ENCODE measurements at regions not wholly inside any gene's neighbourhood (a gene's known extent, or its start where the extent isn't known, plus 50 kb on each side); places are given as distances from the start of the nearest gene placed in this dataset.
A peak's percentile ranks its signal among the peaks of the same experiment; 100 is the strongest.
"Not testable (repeated sequence)": the region's sequence is repeated elsewhere in the genome, so short reads cannot be mapped to it uniquely, and the experiment has no call there.

DNA sequence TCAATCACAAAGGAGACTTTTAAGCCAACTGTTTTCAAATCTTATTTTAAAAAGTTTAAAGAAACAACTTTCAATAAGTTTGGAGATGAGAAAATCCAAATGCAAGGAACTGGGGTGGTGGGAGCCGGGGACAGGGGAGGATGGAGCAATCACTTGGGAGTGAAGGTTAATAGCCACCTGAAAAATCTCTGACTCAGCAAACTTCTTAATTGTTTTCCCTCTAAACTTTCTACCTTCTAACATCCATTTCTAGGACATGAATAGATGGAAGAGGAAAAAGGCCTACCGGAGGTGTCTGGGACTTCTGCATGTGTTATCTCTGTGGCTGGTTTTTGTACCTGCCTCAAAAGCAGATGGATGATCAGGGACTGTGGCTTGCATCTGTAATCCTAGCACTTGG lies 360.6 kb downstream of the OSTF1 start:
- intact Hi-C loops (cut with micrococcal nuclease) = no loop called here
- no peak for DNase-seq
- ATAC-seq = no peak

DNA sequence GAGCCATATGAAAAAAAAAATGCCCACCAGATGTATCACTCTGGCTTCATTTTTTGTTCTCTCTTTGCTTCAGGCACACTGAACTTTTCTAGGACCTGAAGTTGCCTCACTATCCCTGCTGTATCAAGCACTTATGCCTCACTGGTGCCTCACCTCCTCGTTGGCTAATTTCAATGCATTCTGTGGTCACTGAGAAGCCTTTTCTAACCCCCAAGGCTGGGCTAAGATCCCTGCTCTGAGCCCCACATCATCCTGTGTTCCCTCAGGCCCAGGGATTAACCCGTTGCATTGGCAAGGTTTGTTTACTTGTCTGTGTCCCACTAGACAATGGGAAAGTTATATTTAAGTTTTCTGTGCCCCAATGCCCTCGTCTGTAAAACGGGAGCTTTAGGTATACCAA lies 362.7 kb downstream of the OSTF1 start:
- DNase-seq (no peak), ATAC-seq (no peak)
- intact Hi-C loops (cut with micrococcal nuclease) = no loop called here

DNA sequence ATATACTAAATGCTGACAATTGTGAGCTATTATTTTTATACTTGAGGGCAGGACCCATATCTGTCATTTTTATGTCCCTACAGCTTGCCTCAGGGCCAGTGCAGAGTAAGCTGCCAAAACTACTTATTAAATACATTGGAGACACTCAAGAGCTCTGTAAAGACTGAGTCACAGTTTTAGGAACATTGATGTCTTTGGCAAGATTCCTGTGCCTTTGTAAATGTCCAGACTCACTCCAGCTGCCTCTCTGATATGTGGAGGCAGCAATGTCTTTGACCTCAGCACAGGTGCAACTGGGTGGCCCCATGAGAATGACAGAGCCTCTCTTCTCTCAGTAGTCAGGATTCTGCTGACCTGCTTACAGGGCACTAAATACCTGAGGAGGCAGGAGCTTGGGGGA lies 363.2 kb downstream of the OSTF1 start:
- intact Hi-C loops (cut with micrococcal nuclease) = no loop called here
- no peak for DNase-seq
- ATAC-seq = peak; percentile 74

DNA sequence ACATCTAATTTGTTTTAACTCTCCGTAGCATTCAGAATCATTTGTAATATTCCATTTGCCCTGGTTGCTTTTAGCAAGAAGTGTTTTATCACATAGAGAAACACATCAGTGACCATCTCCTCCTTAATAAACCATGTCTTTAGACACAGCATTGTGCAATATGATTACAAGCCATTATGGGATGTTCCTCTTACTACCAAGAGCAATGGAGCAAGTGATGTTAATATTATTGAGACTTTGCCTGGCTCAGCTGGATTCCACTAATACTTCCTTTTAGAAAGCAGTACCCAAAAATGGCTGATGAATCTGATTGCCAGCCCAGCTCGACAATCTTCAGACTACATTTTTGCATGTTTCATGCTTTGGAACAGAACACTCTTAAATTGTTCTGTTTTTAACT lies 364.2 kb downstream of the OSTF1 start:
- intact Hi-C loops (cut with micrococcal nuclease) = no loop called here
- DNase-seq (no peak), ATAC-seq (peak; percentile 35)

- no peak for ATAC-seq
- intact Hi-C loops (cut with micrococcal nuclease) = no loop called here
- DNase-seq = no peak
Measured at GRCh38 chr9:75454043-75454442, 365.7 kb downstream of the OSTF1 start.

- intact Hi-C loops (cut with micrococcal nuclease) = no loop called here
- DNase-seq = no peak
- no peak for ATAC-seq
Measured at GRCh38 chr9:75454891-75455290, 366.6 kb downstream of the OSTF1 start.

- ATAC-seq = peak; percentile 59
- intact Hi-C loops (cut with micrococcal nuclease) = no loop called here
- DNase-seq = no peak
Measured at GRCh38 chr9:75455444-75455921, 367.2 kb downstream of the OSTF1 start.

DNA sequence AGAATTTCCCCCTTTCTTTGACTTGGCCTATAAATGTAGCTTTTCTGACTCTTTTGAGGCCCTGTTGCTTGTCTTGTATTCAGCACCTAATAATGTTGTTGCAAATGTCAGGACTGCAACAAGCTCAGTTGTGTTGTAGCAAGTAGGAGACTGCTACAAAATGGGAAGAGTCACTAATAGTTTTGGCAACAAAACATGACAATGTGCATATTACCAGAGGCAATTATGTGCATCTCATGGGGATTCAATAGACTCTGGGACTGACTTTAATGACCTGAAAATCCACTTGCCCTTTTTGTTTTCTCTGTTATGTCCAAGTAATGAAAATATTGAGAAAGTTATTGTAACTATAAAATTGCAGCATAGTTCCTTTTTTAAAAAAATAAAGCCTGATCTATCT lies 368.4 kb downstream of the OSTF1 start:
- DNase-seq (no peak), ATAC-seq (no peak)
- intact Hi-C loops (cut with micrococcal nuclease) = no loop called here

- intact Hi-C loops (cut with micrococcal nuclease) = no loop called here
Measured at GRCh38 chr9:75457474-75458011, 369.2 kb downstream of the OSTF1 start.

DNA sequence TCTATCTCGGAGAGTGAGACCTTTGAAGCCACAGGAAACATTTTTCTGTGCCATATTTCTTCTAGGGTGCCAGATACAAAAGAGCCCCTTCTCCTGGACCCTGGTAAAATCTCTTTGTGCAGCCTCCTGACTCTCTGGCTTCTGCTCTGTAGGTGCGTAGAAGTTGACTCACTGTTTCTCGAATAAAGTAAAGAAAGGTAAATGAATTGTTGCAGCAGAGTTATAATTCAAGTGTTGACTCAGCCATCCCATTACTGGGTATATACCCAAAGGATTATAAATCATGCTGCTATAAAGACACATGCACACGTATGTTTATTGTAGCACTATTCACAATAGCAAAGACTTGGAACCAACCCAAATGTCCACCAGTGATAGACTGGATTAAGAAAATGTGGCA lies 371.0 kb downstream of the OSTF1 start:
- ATAC-seq; intact Hi-C loops (cut with micrococcal nuclease); DNase-seq: not testable (repeated sequence)

More at GRCh38 chr9:75457474-75458011, 369.2 kb downstream of the OSTF1 start:
- ATAC-seq (no peak), DNase-seq (no peak)

- intact Hi-C loops (cut with micrococcal nuclease) = no loop called here
- ATAC-seq = no peak
- DNase-seq = no peak
Measured at GRCh38 chr9:75461183-75461582, 372.9 kb downstream of the OSTF1 start.

GRCh38 chr9:75462866-75463265 lies 374.6 kb downstream of the OSTF1 start:
- intact Hi-C loops (cut with micrococcal nuclease) = no loop called here
- no peak for DNase-seq
- ATAC-seq = no peak

DNA sequence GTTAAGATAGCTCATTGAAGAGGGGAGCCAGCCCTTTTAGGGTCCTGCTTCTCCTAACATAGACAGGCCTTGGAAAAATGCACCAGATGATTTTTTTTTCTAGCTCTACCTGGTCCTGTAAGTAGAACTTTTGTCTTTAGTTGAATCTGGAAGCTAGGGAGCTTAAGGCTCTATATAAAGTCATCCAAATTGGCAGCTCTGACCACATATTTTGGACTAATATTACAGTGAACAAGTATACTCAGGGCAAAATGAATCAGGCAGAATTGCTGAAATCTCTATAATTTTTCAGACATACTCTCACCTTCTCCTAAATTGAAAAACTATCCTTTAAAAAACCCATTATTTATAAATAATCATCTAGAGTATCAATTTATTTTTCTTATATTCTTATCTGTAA lies 375.6 kb downstream of the OSTF1 start:
- intact Hi-C loops (cut with micrococcal nuclease) = no loop called here
- DNase-seq (no peak), ATAC-seq (peak; percentile 27)

GRCh38 chr9:75464726-75465125 lies 376.4 kb downstream of the OSTF1 start:
- ATAC-seq (no peak), DNase-seq (no peak)
- intact Hi-C loops (cut with micrococcal nuclease) = no loop called here

- ATAC-seq = peak; percentile 93
- intact Hi-C loops (cut with micrococcal nuclease) = no loop called here
Measured at GRCh38 chr9:75467142-75467541, 378.8 kb downstream of the OSTF1 start.

GRCh38 chr9:75471549-75472114 lies 383.3 kb downstream of the OSTF1 start:
- DNase-seq = no peak
- intact Hi-C loops (cut with micrococcal nuclease) = no loop called here
- no peak for ATAC-seq

More at GRCh38 chr9:75467142-75467541, 378.8 kb downstream of the OSTF1 start:
- DNase-seq = no peak

DNA sequence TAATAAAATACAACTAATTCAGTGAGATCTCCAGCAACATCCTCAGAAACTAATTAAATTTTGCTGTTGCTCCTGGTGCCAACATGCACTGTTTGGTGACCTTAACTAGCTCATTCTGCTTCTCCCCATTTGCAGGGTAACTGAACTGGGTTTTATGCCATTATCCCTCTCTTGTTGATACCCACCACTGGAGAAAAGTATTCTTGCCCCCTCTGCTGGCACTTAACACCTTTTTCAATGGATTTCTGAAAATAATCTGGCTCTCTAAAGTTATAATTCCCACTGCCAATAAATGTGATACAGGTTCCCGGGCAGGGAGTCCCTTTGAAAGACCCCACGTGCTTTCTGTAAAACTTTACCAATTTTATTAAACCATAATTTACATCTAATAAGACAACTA lies 394.3 kb downstream of the OSTF1 start:
- DNase-seq (no peak), ATAC-seq (no peak)
- intact Hi-C loops (cut with micrococcal nuclease) = no loop called here

DNA sequence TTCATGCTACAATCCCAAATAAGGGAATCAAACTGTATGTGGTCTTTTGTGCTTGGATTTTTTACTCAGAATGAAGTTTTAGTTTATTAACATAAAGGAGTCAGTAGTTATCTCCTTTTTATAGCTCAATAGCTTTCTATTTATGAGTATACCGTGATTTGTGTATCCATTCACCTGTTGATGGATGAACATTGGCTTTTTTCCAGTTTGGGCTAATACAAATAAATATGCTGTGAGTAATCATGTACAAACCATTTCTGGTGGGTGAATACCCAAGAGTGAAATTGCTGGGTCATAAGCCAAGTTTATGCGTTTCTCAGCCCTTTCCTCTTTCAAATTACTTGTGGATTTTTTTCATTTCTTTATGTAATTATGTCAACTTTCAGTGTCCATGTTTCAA lies 395.3 kb downstream of the OSTF1 start:
- no peak for ATAC-seq
- intact Hi-C loops (cut with micrococcal nuclease) = no loop called here
- no peak for DNase-seq

DNA sequence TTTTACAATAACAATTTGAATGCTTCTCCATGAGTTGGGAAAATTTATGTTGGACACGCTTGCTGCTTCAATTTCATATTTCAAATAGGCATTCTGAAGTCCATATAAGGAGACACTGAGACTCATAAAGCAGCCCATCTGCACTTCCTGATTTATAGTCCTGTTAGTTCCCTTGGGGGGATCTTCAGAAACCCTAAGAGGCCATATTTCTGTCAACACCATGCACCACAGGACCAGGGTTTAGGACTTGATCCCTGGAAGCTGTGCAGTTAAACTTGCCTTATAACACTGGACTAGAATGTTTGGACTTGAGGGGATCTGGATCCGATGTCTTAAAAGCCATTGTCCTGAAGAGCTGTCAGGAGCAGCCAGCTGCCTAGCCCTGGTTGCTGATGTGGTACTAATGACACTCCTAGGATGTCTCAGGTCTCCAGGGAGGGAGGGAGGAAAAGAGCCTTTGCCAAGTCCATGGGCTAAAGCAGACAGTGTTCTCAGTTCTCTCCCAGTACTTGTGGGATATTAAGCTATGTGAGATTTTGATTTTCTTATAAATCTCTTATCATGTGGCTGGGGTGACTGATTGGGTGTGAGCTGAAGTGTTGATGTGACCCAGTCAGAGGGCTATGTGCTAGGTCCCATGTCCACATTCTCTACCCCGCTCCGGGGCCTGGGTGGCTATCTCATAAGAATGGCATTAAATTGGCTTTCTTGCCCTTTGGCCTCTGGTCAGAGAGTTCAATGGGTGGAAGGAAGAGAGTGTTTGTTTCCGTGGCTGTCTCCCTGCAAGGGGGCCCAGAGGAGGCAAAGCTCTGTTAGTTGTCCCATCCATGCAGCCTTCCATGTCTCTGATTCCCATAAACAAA lies 399.8 kb downstream of the OSTF1 start:
- intact Hi-C loops (cut with micrococcal nuclease) = no loop called here
- peak; percentile 48 for ATAC-seq
- DNase-seq = peak; percentile 34

GRCh38 chr9:75488719-75489110 lies 400.4 kb downstream of the OSTF1 start:
- intact Hi-C loops (cut with micrococcal nuclease) = no loop called here
- ATAC-seq (no peak), DNase-seq (no peak)

GRCh38 chr9:75490326-75490725 lies 400.1 kb upstream of the PCSK5 start:
- DNase-seq (no peak), ATAC-seq (peak; percentile 83)
- intact Hi-C loops (cut with micrococcal nuclease) = no loop called here

Measured in left ventricle myocardium superior (tissue), 1 donor.